ENCODE measurements at regions not wholly inside any gene's neighbourhood (a gene's known extent, or its start where the extent isn't known, plus 50 kb on each side); places are given as distances from the start of the nearest gene placed in this dataset.

DNA sequence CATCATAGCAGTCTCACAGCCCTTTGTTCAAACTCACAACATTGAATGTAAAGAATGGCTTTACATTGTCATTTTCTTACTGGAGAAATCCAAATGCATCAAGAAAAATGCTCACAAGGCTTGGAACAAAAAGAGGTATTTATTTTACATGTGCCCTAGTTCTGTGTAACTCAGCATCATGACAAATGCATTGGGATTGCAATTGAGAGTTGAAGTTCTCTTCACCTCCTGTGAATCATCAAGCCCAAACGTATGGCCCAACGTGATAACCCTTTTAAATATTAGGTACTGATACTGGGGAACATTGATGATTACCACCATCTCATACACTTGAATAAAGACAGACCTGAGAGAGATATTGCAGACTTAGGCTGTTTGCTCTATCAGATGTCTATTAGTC is 61.6 kb downstream of the GASK1B start:
- TF ChIP-seq EZH2 (IDR thresholded peaks at IDR 0.05) (no peak), POLR2AphosphoS5 (IDR thresholded peaks at IDR 0.05; ENCODE audit: borderline replicate concordance, low read depth, low read length) (no peak)

Data from SK-N-MC (cell line).